ENCODE measurements at regions not wholly inside any gene's neighbourhood (a gene's known extent, or its start where the extent isn't known, plus 50 kb on each side); places are given as distances from the start of the nearest gene placed in this dataset.

DNA sequence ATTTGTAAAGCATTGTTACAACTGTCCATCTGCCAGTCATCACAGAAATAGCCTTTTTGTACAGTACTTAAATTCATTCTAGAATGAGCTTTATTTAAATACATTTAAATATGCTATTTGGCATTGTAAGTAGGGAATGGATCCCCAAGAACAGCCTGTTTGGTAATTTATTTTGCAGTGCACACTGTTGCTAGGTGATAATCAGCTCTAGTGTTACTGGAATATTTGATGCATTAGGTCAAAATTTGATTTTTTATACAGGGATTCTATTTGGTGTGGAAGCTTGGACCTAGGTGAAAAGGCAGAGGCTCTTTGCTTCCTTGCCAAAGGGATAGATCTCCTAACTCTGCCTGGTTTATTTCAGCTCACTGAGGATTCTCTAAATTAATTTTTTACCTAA is 593.7 kb downstream of the EPM2A start:
- no peak overlapping the region for H3K4me2 ChIP-seq (ENCODE audit: low read length)
- H3K9me3 ChIP-seq (ENCODE audit: control insufficient read depth, insufficient read depth, low read length): no peaks in the 10 kb centered on the region
- TF ChIP-seq, protein P1, sequence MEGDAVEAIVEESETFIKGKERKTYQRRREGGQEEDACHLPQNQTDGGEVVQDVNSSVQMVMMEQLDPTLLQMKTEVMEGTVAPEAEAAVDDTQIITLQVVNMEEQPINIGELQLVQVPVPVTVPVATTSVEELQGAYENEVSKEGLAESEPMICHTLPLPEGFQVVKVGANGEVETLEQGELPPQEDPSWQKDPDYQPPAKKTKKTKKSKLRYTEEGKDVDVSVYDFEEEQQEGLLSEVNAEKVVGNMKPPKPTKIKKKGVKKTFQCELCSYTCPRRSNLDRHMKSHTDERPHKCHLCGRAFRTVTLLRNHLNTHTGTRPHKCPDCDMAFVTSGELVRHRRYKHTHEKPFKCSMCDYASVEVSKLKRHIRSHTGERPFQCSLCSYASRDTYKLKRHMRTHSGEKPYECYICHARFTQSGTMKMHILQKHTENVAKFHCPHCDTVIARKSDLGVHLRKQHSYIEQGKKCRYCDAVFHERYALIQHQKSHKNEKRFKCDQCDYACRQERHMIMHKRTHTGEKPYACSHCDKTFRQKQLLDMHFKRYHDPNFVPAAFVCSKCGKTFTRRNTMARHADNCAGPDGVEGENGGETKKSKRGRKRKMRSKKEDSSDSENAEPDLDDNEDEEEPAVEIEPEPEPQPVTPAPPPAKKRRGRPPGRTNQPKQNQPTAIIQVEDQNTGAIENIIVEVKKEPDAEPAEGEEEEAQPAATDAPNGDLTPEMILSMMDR (IDR thresholded peaks at IDR 0.05; ENCODE audit: low read depth, low read length, poor library complexity, severe bottlenecking): no peak
- TF ChIP-seq EZH2phosphoT487 (IDR thresholded peaks at IDR 0.05; ENCODE audit: borderline replicate concordance, low read length): no peak
- H3F3A ChIP-seq (ENCODE audit: control insufficient read depth, insufficient read depth): no peaks in the 10 kb centered on the region
- no peak overlapping the region for H3K4me3 ChIP-seq (ENCODE audit: low read length)
- H3K27ac ChIP-seq (ENCODE audit: low read depth, low read length): no peak overlapping the region
- H4K20me1 ChIP-seq (ENCODE audit: control insufficient read depth, insufficient read depth, low read depth, low read length): no peaks in the 10 kb centered on the region
- no peaks in the 10 kb centered on the region for H3K9me2 ChIP-seq (replicated peaks; ENCODE audit: control insufficient read depth, low read length)
- H3K4me1 ChIP-seq (ENCODE audit: control insufficient read depth, low read length): no peaks in the 10 kb centered on the region
- H3K27me3 ChIP-seq (ENCODE audit: control insufficient read depth, low read length): no peaks in the 10 kb centered on the region
- no peaks in the 10 kb centered on the region for H3K36me3 ChIP-seq (ENCODE audit: control insufficient read depth, low read length)
- no peaks in the 10 kb centered on the region for H3K79me2 ChIP-seq (ENCODE audit: control insufficient read depth, low read length)

DNA sequence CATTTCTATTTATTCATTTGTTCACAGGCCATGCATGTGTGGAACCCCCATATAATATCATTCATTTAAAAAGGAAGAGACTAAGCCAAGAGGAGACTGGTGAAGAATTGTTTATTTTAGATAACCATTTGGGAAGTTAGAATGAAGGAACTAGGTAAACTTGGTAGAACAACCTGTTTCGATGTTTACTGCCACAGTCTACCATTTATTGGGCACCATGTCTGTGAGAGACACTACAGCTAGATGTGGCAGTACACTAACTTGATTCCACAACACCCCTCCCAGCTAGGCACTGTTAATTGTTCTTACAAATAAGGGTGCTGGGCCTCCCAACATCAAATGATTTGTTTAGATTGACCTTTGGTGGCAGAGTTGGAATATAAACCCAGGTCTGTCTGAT is 592.4 kb downstream of the EPM2A start:
- H3K36me3 ChIP-seq (ENCODE audit: control insufficient read depth, low read length): no peaks in the 10 kb centered on the region
- H3K79me2 ChIP-seq (ENCODE audit: control insufficient read depth, low read length): no peaks in the 10 kb centered on the region
- no peaks in the 10 kb centered on the region for H4K20me1 ChIP-seq (ENCODE audit: control insufficient read depth, insufficient read depth, low read depth, low read length)
- no peaks in the 10 kb centered on the region for H3K4me1 ChIP-seq (ENCODE audit: control insufficient read depth, low read length)
- no peak overlapping the region for H3K4me3 ChIP-seq (ENCODE audit: low read length)
- TF ChIP-seq, protein P1 (IDR thresholded peaks at IDR 0.05; ENCODE audit: low read depth, low read length, poor library complexity, severe bottlenecking): no peak
- TF ChIP-seq EZH2phosphoT487 (IDR thresholded peaks at IDR 0.05; ENCODE audit: borderline replicate concordance, low read length): no peak
- H3K9me3 ChIP-seq (ENCODE audit: control insufficient read depth, insufficient read depth, low read length): no peaks in the 10 kb centered on the region
- no peaks in the 10 kb centered on the region for H3K27me3 ChIP-seq (ENCODE audit: control insufficient read depth, low read length)
- H3F3A ChIP-seq (ENCODE audit: control insufficient read depth, insufficient read depth): no peaks in the 10 kb centered on the region
- no peak overlapping the region for H3K4me2 ChIP-seq (ENCODE audit: low read length)
- H3K27ac ChIP-seq (ENCODE audit: low read depth, low read length): no peak overlapping the region
- H3K9me2 ChIP-seq (replicated peaks; ENCODE audit: control insufficient read depth, low read length): no peaks in the 10 kb centered on the region

DNA sequence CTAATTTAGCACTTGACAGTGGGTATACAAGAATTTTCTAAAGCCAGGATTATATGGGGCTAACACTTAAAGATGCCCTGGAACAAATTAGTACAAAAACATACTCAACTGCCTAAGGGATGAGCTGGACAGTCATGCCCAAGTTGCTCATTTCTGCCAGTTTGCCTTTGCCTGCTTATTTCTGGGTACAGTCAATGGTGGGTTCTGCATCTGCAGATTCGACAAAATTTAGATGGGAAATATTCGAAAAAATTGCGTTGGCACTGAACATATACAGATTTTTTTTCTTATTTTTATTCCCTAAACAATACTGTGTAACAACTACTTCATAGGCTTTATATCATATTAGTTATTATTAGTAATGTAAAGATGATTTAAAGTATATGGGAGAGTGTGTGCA is 591.9 kb downstream of the EPM2A start:
- Histone ChIP-seq H3K4me2 (ENCODE audit: low read length) (no peak overlapping the region), H3K4me1 (ENCODE audit: control insufficient read depth, low read length) (no peaks in the 10 kb centered on the region), H3K27ac (ENCODE audit: low read depth, low read length) (no peak overlapping the region), H3K4me3 (ENCODE audit: low read length) (no peak overlapping the region), H3K36me3 (ENCODE audit: control insufficient read depth, low read length) (no peaks in the 10 kb centered on the region), H3K9me3 (ENCODE audit: control insufficient read depth, insufficient read depth, low read length) (no peaks in the 10 kb centered on the region), H4K20me1 (ENCODE audit: control insufficient read depth, insufficient read depth, low read depth, low read length) (no peaks in the 10 kb centered on the region), H3K27me3 (ENCODE audit: control insufficient read depth, low read length) (no peaks in the 10 kb centered on the region), H3K79me2 (ENCODE audit: control insufficient read depth, low read length) (no peaks in the 10 kb centered on the region), H3K9me2 (replicated peaks; ENCODE audit: control insufficient read depth, low read length) (no peaks in the 10 kb centered on the region), H3F3A (ENCODE audit: control insufficient read depth, insufficient read depth) (no peaks in the 10 kb centered on the region)
- TF ChIP-seq, protein P1 (IDR thresholded peaks at IDR 0.05; ENCODE audit: low read depth, low read length, poor library complexity, severe bottlenecking): no peak
- no peak for TF ChIP-seq EZH2phosphoT487 (IDR thresholded peaks at IDR 0.05; ENCODE audit: borderline replicate concordance, low read length)

DNA sequence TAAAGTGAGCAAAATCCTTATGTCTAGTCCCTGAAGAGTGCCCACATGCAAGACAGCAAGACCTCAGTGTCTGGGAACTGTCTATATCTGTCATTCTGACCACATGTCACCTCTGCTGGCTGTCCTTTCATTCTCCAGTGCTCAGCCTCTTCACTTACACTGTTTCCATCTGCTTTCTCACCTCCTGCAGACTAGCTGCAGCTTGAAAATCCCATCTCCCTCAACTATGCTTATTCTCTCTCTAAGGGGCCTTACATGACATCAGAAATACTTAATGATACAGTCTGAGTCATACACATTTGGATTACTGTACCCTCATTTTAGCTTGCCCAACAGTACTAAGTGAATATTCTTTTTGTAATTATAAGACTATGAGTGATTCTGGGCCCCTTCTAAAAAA is 587.8 kb downstream of the EPM2A start:
- Histone ChIP-seq H4K20me1 (ENCODE audit: control insufficient read depth, insufficient read depth, low read depth, low read length) (no peaks in the 10 kb centered on the region), H3K4me2 (ENCODE audit: low read length) (no peak overlapping the region), H3K4me3 (ENCODE audit: low read length) (no peak overlapping the region), H3F3A (ENCODE audit: control insufficient read depth, insufficient read depth) (no peaks in the 10 kb centered on the region), H3K9me3 (ENCODE audit: control insufficient read depth, insufficient read depth, low read length) (no peaks in the 10 kb centered on the region), H3K27me3 (ENCODE audit: control insufficient read depth, low read length) (no peaks in the 10 kb centered on the region), H3K27ac (ENCODE audit: low read depth, low read length) (no peak overlapping the region), H3K4me1 (ENCODE audit: control insufficient read depth, low read length) (no peaks in the 10 kb centered on the region), H3K36me3 (ENCODE audit: control insufficient read depth, low read length) (no peaks in the 10 kb centered on the region), H3K9me2 (replicated peaks; ENCODE audit: control insufficient read depth, low read length) (no peaks in the 10 kb centered on the region), H3K79me2 (ENCODE audit: control insufficient read depth, low read length) (no peaks in the 10 kb centered on the region)
- TF ChIP-seq, protein P1 (IDR thresholded peaks at IDR 0.05; ENCODE audit: low read depth, low read length, poor library complexity, severe bottlenecking): no peak
